K562 (cell line): ENCODE measurements at regions not wholly inside any gene's neighbourhood (a gene's known extent, or its start where the extent isn't known, plus 50 kb on each side); places are given as distances from the start of the nearest gene placed in this dataset.
A peak's percentile ranks its signal among the peaks of the same experiment; 100 is the strongest.

ENCODE experiments used
- CBX2 ChIP-seq: fragments of 200-600 bp; sonication (generic); IDR thresholded peaks from one replicate; pipeline ENCODE4 v1.6.1; 2012; ENCODE audit warnings: mild to moderate bottlenecking, low read length, inconsistent platforms; ENCODE audit not compliant: insufficient read depth, poor library complexity, severe bottlenecking
- CHD4 ChIP-seq: fragments of 200-600 bp; sonication (generic); IDR thresholded peaks from 3 replicates; pipeline ENCODE4 v1.6.1; 2012; ENCODE audit warnings: low read depth, mild to moderate bottlenecking, mixed read lengths, low read length, inconsistent platforms; ENCODE audit not compliant: insufficient read depth, insufficient replicate concordance, poor library complexity, severe bottlenecking
- E2F1 ChIP-seq: sonication (generic); formaldehyde crosslinking; IDR thresholded peaks from 2 replicates; pipeline ENCODE4 v1.8.1; 2023; ENCODE audit warnings: mild to moderate bottlenecking, missing genetic modification reagents, moderate library complexity
- KLF16 ChIP-seq: IDR thresholded peaks from 2 replicates; pipeline ENCODE4 v1.6.1; 2016; ENCODE audit warnings: antibody characterized with exemption
- MYC ChIP-seq, 2 experiments: fragments of 250-450 bp in 1 of 2; sonication (Bioruptor Pico) in 1 of 2; IDR thresholded peaks; 2 replicates each; pipeline versions ENCODE4 v1.5.1 to v1.6.1; 2012 to 2021; ENCODE audit warnings: low read depth in 2 of 2, borderline replicate concordance in 1 of 2, improper control_type of control experiment in 1 of 2, low read length in 1 of 2, mild to moderate bottlenecking in 1 of 2, moderate library complexity in 1 of 2
- MYNN ChIP-seq, 2 experiments: sonication (generic); formaldehyde crosslinking in 1 of 2; IDR thresholded peaks; 2 replicates each; pipeline versions ENCODE4 v1.5.0 to v1.6.1; 2016 to 2020; ENCODE audit warnings: antibody characterized with exemption in 1 of 2, missing genetic modification reagents in 1 of 2
- PHB2 ChIP-seq: fragments of 450-650 bp; IDR thresholded peaks from 2 replicates; pipeline ENCODE4 v1.6.1; 2017; ENCODE audit warnings: low read depth
- PML ChIP-seq: IDR thresholded peaks from 2 replicates; pipeline ENCODE4 v1.6.1; 2012; ENCODE audit warnings: low read length, inconsistent platforms
- RBM25 ChIP-seq: fragments of 200-400 bp; formaldehyde crosslinking; IDR thresholded peaks from 2 replicates; pipeline ENCODE4 v1.6.1; 2018; ENCODE audit warnings: low read length, low read depth, moderate library complexity; ENCODE audit not compliant: severe bottlenecking
- TAL1 ChIP-seq: fragments of 450-650 bp; IDR thresholded peaks from 2 replicates; pipeline ENCODE4 v1.6.1; 2016; ENCODE audit warnings: mild to moderate bottlenecking
- YBX1 ChIP-seq: fragments of 450-650 bp; IDR thresholded peaks from 2 replicates; pipeline ENCODE4 v1.7.1; 2016; ENCODE audit warnings: mild to moderate bottlenecking
- ZBTB8A ChIP-seq: fragments of 450-650 bp; IDR thresholded peaks from 2 replicates; pipeline ENCODE4 v1.6.1; 2018; ENCODE audit warnings: mild to moderate bottlenecking, moderate library complexity; ENCODE audit not compliant: partially characterized antibody
- ZC3H11A ChIP-seq: IDR thresholded peaks from 2 replicates; pipeline ENCODE4 v1.6.1; 2012; ENCODE audit warnings: low read depth, low read length, improper control_type of control experiment
- ZKSCAN1 ChIP-seq: fragments of 150-350 bp; IDR thresholded peaks from 2 replicates; pipeline ENCODE4 v1.6.1; 2016; ENCODE audit warnings: low read depth, low read length
- ZZZ3 ChIP-seq: fragments of 450-650 bp; IDR thresholded peaks from 2 replicates; pipeline ENCODE4 v1.6.1; 2016; ENCODE audit warnings: antibody characterized with exemption, mild to moderate bottlenecking, moderate library complexity
- TF ChIP-seq, protein P1 (sequence below): fragments of 250-450 bp; sonication (Bioruptor Pico); IDR thresholded peaks from 2 replicates; pipeline ENCODE4 v1.6.1; 2021; ENCODE audit warnings: mild to moderate bottlenecking
- TF ChIP-seq, protein P2 (sequence below): fragments of 450-650 bp; IDR thresholded peaks from 2 replicates; pipeline ENCODE4 v1.6.1; 2017; ENCODE audit warnings: antibody characterized with exemption
- TF ChIP-seq, protein P3 (sequence below): sonication (generic); formaldehyde crosslinking; IDR thresholded peaks from 2 replicates; pipeline ENCODE4 v1.8.0; 2023; ENCODE audit warnings: mild to moderate bottlenecking, missing genetic modification reagents

DNA sequence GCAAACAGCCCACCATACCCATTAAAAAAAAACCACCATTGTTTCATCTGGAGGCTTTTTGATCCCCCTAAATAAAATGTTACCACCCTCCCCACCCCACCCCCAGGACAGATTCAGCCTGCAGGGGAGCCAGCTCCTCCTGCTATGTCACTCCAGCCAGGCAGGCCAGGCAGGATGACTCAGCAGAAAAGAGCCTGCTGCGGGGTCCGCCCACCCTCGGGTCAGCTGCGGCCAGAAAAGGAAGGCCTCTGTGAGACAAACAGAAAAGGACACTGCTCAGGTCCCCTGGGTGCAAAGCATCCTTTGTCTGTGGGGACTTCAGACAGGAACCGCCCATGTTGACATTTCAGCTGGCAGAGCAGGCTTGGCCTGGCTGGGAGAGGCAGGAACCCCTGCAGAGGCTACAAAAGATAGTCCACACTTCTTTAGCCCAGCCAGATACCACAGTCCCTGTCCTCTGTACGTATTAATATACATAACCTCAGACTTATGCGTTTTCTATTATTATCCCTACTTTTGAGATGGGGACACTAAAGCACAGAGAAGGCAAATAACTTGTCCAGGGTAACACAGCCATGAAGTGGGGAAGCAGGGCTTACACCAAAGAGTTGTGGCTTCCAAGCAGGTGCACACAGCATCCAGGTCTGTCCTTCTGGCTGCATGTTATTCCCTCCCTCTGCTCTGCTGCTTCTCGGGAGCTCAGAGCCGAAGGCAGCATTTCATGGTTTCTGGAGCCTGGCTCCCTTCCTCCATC, 147.7 kb downstream of the CPEB2 start (continued):
- TF ChIP-seq PHB2 (no peak), ZBTB8A (no peak), ZZZ3 (no peak), YBX1 (no peak), MYNN (IDR thresholded peaks at IDR 0.05) (0 out of 2 replicates have a peak, but pooled peaks have one; percentile 28), MYNN (CRISPR knock-in tag; IDR thresholded peaks at IDR 0.05) (no peak), RBM25 (peak; percentile 28), E2F1 (no peak), CHD4 (no peak), ZC3H11A (no peak), ZKSCAN1 (no peak), TAL1 (no peak), MYC (IDR thresholded peaks at IDR 0.05; ENCODE audit: low read depth, low read length) (peak; percentile 35; the same call in 1 of the 2 replicates), MYC (CRISPR knock-in tag; IDR thresholded peaks at IDR 0.05; ENCODE audit: borderline replicate concordance, low read depth) (no peak), PML (no peak), CBX2 (no peak), KLF16 (no peak)
- TF ChIP-seq, protein P1, sequence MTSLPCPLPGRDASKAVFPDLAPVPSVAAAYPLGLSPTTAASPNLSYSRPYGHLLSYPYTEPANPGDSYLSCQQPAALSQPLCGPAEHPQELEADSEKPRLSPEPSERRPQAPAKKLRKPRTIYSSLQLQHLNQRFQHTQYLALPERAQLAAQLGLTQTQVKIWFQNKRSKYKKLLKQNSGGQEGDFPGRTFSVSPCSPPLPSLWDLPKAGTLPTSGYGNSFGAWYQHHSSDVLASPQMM (CRISPR knock-in tag), result no peak
- TF ChIP-seq, protein P2, sequence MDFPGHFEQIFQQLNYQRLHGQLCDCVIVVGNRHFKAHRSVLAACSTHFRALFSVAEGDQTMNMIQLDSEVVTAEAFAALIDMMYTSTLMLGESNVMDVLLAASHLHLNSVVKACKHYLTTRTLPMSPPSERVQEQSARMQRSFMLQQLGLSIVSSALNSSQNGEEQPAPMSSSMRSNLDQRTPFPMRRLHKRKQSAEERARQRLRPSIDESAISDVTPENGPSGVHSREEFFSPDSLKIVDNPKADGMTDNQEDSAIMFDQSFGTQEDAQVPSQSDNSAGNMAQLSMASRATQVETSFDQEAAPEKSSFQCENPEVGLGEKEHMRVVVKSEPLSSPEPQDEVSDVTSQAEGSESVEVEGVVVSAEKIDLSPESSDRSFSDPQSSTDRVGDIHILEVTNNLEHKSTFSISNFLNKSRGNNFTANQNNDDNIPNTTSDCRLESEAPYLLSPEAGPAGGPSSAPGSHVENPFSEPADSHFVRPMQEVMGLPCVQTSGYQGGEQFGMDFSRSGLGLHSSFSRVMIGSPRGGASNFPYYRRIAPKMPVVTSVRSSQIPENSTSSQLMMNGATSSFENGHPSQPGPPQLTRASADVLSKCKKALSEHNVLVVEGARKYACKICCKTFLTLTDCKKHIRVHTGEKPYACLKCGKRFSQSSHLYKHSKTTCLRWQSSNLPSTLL, result no peak
- TF ChIP-seq, protein P3, sequence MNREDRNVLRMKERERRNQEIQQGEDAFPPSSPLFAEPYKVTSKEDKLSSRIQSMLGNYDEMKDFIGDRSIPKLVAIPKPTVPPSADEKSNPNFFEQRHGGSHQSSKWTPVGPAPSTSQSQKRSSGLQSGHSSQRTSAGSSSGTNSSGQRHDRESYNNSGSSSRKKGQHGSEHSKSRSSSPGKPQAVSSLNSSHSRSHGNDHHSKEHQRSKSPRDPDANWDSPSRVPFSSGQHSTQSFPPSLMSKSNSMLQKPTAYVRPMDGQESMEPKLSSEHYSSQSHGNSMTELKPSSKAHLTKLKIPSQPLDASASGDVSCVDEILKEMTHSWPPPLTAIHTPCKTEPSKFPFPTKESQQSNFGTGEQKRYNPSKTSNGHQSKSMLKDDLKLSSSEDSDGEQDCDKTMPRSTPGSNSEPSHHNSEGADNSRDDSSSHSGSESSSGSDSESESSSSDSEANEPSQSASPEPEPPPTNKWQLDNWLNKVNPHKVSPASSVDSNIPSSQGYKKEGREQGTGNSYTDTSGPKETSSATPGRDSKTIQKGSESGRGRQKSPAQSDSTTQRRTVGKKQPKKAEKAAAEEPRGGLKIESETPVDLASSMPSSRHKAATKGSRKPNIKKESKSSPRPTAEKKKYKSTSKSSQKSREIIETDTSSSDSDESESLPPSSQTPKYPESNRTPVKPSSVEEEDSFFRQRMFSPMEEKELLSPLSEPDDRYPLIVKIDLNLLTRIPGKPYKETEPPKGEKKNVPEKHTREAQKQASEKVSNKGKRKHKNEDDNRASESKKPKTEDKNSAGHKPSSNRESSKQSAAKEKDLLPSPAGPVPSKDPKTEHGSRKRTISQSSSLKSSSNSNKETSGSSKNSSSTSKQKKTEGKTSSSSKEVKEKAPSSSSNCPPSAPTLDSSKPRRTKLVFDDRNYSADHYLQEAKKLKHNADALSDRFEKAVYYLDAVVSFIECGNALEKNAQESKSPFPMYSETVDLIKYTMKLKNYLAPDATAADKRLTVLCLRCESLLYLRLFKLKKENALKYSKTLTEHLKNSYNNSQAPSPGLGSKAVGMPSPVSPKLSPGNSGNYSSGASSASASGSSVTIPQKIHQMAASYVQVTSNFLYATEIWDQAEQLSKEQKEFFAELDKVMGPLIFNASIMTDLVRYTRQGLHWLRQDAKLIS (CRISPR knock-in tag), result 0 out of 2 replicates have a peak, but pooled peaks have one; percentile 29
